ENCODE measurements at regions not wholly inside any gene's neighbourhood (a gene's known extent, or its start where the extent isn't known, plus 50 kb on each side); places are given as distances from the start of the nearest gene placed in this dataset.

GRCh38 chr2:239883326-239884050, 141.7 kb downstream of the NDUFA10 start:
- Histone ChIP-seq H3K4me3 (no peak overlapping the region), H3K4me1 (ENCODE audit: insufficient read depth) (no peaks in the 10 kb centered on the region), H3F3A (replicated peaks; ENCODE audit: low read depth) (no peaks in the 10 kb centered on the region), H3K27ac (ENCODE audit: low read depth) (no peak overlapping the region), H3K79me2 (replicated peaks; ENCODE audit: insufficient read depth) (no peaks in the 10 kb centered on the region), H2AFZ (no peak overlapping the region), H4K20me1 (replicated peaks; ENCODE audit: insufficient read depth) (no peaks in the 10 kb centered on the region), H3K36me3 (ENCODE audit: insufficient read depth) (peaks cover 4% of the 10 kb centered on the region; the same call in 1 of the 2 replicates), H3K9me2 (ENCODE audit: insufficient read depth) (no peaks in the 10 kb centered on the region), H3K4me2 (no peak overlapping the region), H3K27me3 (ENCODE audit: insufficient read depth) (no peaks in the 10 kb centered on the region)
- Mint-ChIP-seq H3K27ac (no peak overlapping the region), H3K9me3 (peaks cover 31% of the 10 kb centered on the region), H3K4me3 (no peak overlapping the region), H3K36me3 (ENCODE audit: low read depth) (peaks cover 6% of the 10 kb centered on the region; the same call in 2 of the 3 replicates), H3K4me1 (peaks cover 2% of the 10 kb centered on the region; the same call in 2 of the 3 replicates), H3K27me3 (ENCODE audit: insufficient read depth, low read depth, poor library complexity) (peaks cover 5% of the 10 kb centered on the region)
- TF ChIP-seq ZNF114 (CRISPR knock-in tag; IDR thresholded peaks at IDR 0.05): no peak
- TF ChIP-seq ETS1 (IDR thresholded peaks at IDR 0.05): no peak
- TF ChIP-seq POLR2AphosphoS5 (IDR thresholded peaks at IDR 0.05; ENCODE audit: low read depth): no peak
- no peak for TF ChIP-seq ZNF462 (CRISPR knock-in tag; IDR thresholded peaks at IDR 0.05)
- TF ChIP-seq CREB1 (CRISPR knock-in tag; IDR thresholded peaks at IDR 0.05; ENCODE audit: low read depth): no peak
- no peak for TF ChIP-seq NANOG (IDR thresholded peaks at IDR 0.05; ENCODE audit: borderline replicate concordance)
- TF ChIP-seq ZNF331 (CRISPR knock-in tag; IDR thresholded peaks at IDR 0.05; ENCODE audit: low read depth): no peak
- TF ChIP-seq STAT1 (IDR thresholded peaks at IDR 0.05; ENCODE audit: unreplicated experiment): no peak
- TF ChIP-seq, protein P1, sequence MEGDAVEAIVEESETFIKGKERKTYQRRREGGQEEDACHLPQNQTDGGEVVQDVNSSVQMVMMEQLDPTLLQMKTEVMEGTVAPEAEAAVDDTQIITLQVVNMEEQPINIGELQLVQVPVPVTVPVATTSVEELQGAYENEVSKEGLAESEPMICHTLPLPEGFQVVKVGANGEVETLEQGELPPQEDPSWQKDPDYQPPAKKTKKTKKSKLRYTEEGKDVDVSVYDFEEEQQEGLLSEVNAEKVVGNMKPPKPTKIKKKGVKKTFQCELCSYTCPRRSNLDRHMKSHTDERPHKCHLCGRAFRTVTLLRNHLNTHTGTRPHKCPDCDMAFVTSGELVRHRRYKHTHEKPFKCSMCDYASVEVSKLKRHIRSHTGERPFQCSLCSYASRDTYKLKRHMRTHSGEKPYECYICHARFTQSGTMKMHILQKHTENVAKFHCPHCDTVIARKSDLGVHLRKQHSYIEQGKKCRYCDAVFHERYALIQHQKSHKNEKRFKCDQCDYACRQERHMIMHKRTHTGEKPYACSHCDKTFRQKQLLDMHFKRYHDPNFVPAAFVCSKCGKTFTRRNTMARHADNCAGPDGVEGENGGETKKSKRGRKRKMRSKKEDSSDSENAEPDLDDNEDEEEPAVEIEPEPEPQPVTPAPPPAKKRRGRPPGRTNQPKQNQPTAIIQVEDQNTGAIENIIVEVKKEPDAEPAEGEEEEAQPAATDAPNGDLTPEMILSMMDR (conservative IDR thresholded peaks at IDR 0.05; ENCODE audit: low read depth in 2 of 2): no peak
- no peak for TF ChIP-seq EZH2phosphoT487 (IDR thresholded peaks at IDR 0.05; ENCODE audit: unreplicated experiment)
- TF ChIP-seq REST (IDR thresholded peaks at IDR 0.05; ENCODE audit: unreplicated experiment): no peak
- TF ChIP-seq EZH2 (IDR thresholded peaks at IDR 0.05; ENCODE audit: low read depth, unreplicated experiment): no peak
- no peak for TF ChIP-seq JUNB (IDR thresholded peaks at IDR 0.05; ENCODE audit: unreplicated experiment)
- ATAC-seq (no peak), DNase-seq (ENCODE audit: low spot score) (no peak)
